ENCODE measurements at regions not wholly inside any gene's neighbourhood (a gene's known extent, or its start where the extent isn't known, plus 50 kb on each side); places are given as distances from the start of the nearest gene placed in this dataset.
"Not testable (repeated sequence)": the region's sequence is repeated elsewhere in the genome, so short reads cannot be mapped to it uniquely, and the experiment has no call there.

GRCh38 chr16:27605500-27606106, 55.7 kb downstream of the KATNIP start:
- H3K4me3 Mint-ChIP-seq; H3K9me3 ChIP-seq (replicated peaks in 1 of 2; ENCODE audit: control insufficient read depth in 1 of 2, insufficient read depth in 1 of 2, low read length in 2 of 2); H3K4me1 ChIP-seq (ENCODE audit: control insufficient read depth in 1 of 2, insufficient read depth in 2 of 2, low read length in 2 of 2); H2AFZ ChIP-seq (ENCODE audit: insufficient read depth, low read depth, low read length, poor library complexity, severe bottlenecking); H3K36me3 ChIP-seq (replicated peaks in 1 of 2; ENCODE audit: control insufficient read depth in 1 of 2, insufficient read depth in 2 of 2, low read length in 2 of 2); H3K27me3 ChIP-seq (ENCODE audit: control insufficient read depth in 2 of 2, insufficient read depth in 2 of 2, low read length in 2 of 2); H4K20me1 ChIP-seq (ENCODE audit: insufficient read depth, low read length); H3K9me3 Mint-ChIP-seq; H3K4me2 ChIP-seq (replicated peaks; ENCODE audit: extremely low read depth, low read length, poor library complexity, severe bottlenecking); H3K27ac Mint-ChIP-seq; H3K4me3 ChIP-seq (replicated peaks in 1 of 3; ENCODE audit: low read depth in 2 of 3, low read length in 3 of 3); H3K4me1 Mint-ChIP-seq; H3K27ac ChIP-seq (ENCODE audit: low read depth in 1 of 2, low read length in 2 of 2); H3K9ac ChIP-seq (ENCODE audit: insufficient read depth, low read length, poor library complexity, severe bottlenecking); H3K27me3 Mint-ChIP-seq (ENCODE audit: low read depth in 3 of 3); intact Hi-C loops (cut with micrococcal nuclease); H3K79me2 ChIP-seq (ENCODE audit: insufficient read depth, low read length): not testable (repeated sequence)
- H3K36me3 Mint-ChIP-seq: peaks cover 7 to 20% of the 10 kb centered on the region in 2 donors
- peak; percentile 69 for TF ChIP-seq CTCF (IDR thresholded peaks at IDR 0.05)
- peak in 1 of 3 donors; percentile 3 for DNase-seq
- WGBS (ENCODE audit: insufficient coverage): 82% methylated on average over 5 of the region's 12 CpGs

GRCh38 chr16:27611340-27611739, 61.4 kb downstream of the KATNIP start:
- peaks cover 0 to 2% (median 0%) of the 10 kb centered on the region in 7 donors for H3K9me3 Mint-ChIP-seq
- H3K36me3 ChIP-seq (replicated peaks in 1 of 2; ENCODE audit: control insufficient read depth in 1 of 2, insufficient read depth in 2 of 2, low read length in 2 of 2): peaks cover 0 to 6% of the 10 kb centered on the region in 2 donors
- no peak overlapping the region for H3K4me2 ChIP-seq (replicated peaks; ENCODE audit: extremely low read depth, low read length, poor library complexity, severe bottlenecking)
- intact Hi-C loops (cut with micrococcal nuclease): no loop called here
- H3K4me1 Mint-ChIP-seq: no peaks in the 10 kb centered on the region
- WGBS (ENCODE audit: insufficient coverage): 100% methylated on average over 4 of the region's 5 CpGs
- H2AFZ ChIP-seq (ENCODE audit: insufficient read depth, low read depth, low read length, poor library complexity, severe bottlenecking): no peak overlapping the region
- H3K36me3 Mint-ChIP-seq: peaks cover 12 to 15% of the 10 kb centered on the region in 2 donors
- no peak overlapping the region for H3K27ac Mint-ChIP-seq
- H3K4me3 Mint-ChIP-seq: no peak overlapping the region
- H4K20me1 ChIP-seq (ENCODE audit: insufficient read depth, low read length): no peaks in the 10 kb centered on the region
- H3K27me3 Mint-ChIP-seq (ENCODE audit: low read depth in 3 of 3): peaks cover 0 to 4% (median 1%) of the 10 kb centered on the region in 3 donors
- H3K27ac ChIP-seq (ENCODE audit: low read depth in 1 of 2, low read length in 2 of 2): no peak overlapping the region
- no peaks in the 10 kb centered on the region for H3K9me3 ChIP-seq (replicated peaks in 1 of 2; ENCODE audit: control insufficient read depth in 1 of 2, insufficient read depth in 1 of 2, low read length in 2 of 2)
- no peak for DNase-seq
- H3K27me3 ChIP-seq (ENCODE audit: control insufficient read depth in 2 of 2, insufficient read depth in 2 of 2, low read length in 2 of 2): no peaks in the 10 kb centered on the region
- TF ChIP-seq CTCF (IDR thresholded peaks at IDR 0.05): no peak
- H3K4me3 ChIP-seq (replicated peaks in 1 of 3; ENCODE audit: low read depth in 2 of 3, low read length in 3 of 3): no peak overlapping the region
- H3K79me2 ChIP-seq (ENCODE audit: insufficient read depth, low read length): no peaks in the 10 kb centered on the region
- no peaks in the 10 kb centered on the region for H3K4me1 ChIP-seq (ENCODE audit: control insufficient read depth in 1 of 2, insufficient read depth in 2 of 2, low read length in 2 of 2)
- H3K9ac ChIP-seq (ENCODE audit: insufficient read depth, low read length, poor library complexity, severe bottlenecking): no peak overlapping the region

Data from CD14-positive monocyte (primary cell).